SK-N-SH (cell line): ENCODE measurements at regions not wholly inside any gene's neighbourhood (a gene's known extent, or its start where the extent isn't known, plus 50 kb on each side); places are given as distances from the start of the nearest gene placed in this dataset.

ENCODE experiments used
- CTCF ChIA-PET: fragments of 300-600, 350-600 bp; formaldehyde crosslinking; extraction: SDS; loops from one replicate; lab custom pipeline; 2021; lab: Yijun Ruan, JAX
- POLR2A ChIA-PET: fragments of 350-600 bp; sonication (Branson Sonifier 250); formaldehyde crosslinking; extraction: SDS; loops from one replicate; lab custom pipeline; 2020; ENCODE audit warnings: antibody characterized with exemption, inconsistent platforms; lab: Yijun Ruan, JAX
- DNase-seq: peaks from one replicate; pipeline ENCODE4 v3.0.0; 2012
- H2AFZ ChIP-seq: fragments of 200-600 bp; sonication (generic); 2 replicates; pipeline ENCODE4 v1.8.1; 2016; ENCODE audit warnings: antibody characterized with exemption, mild to moderate bottlenecking, low read depth
- H3F3A ChIP-seq: fragments of 200-600 bp; sonication (generic); replicated peaks from 2 replicates; pipeline ENCODE3; 2016; ENCODE audit warnings: antibody characterized with exemption, mild to moderate bottlenecking; ENCODE audit not compliant: insufficient read depth
- H3K27ac ChIP-seq, 2 experiments: fragments of 200-500 bp in 1 of 2; fragments of 200-600 bp in 1 of 2; sonication (Bioruptor generic) in 1 of 2; sonication (generic), shearing (Covaris generic) in 1 of 2; 2 replicates each; pipeline versions ENCODE4 v1.5.1 to v1.6.1; 2014 to 2016; ENCODE audit warnings: low read depth in 2 of 2, inconsistent platforms in 1 of 2, low read length in 1 of 2, mild to moderate bottlenecking in 1 of 2, mixed read lengths in 1 of 2
- H3K27me3 ChIP-seq: fragments of 200-600 bp; sonication (generic), shearing (Covaris generic); 2 replicates; pipeline ENCODE4 v1.6.1; 2016; ENCODE audit warnings: mixed run types; ENCODE audit not compliant: insufficient read depth
- H3K36me3 ChIP-seq, 2 experiments: fragments of 200-500 bp in 1 of 2; fragments of 200-600 bp in 1 of 2; sonication (Bioruptor generic) in 1 of 2; sonication (generic) in 1 of 2; replicated peaks in 1 of 2; 2 replicates each; pipeline versions ENCODE3 to v1.5.1; 2014 to 2016; ENCODE audit warnings: low read length in 1 of 2, mild to moderate bottlenecking in 1 of 2; ENCODE audit not compliant: insufficient read depth in 2 of 2, control insufficient read depth in 1 of 2
- H3K4me1 ChIP-seq, 2 experiments: fragments of 200-500 bp in 1 of 2; fragments of 200-600 bp in 1 of 2; sonication (Bioruptor generic) in 1 of 2; sonication (generic), shearing (Covaris generic) in 1 of 2; 2 replicates each; pipeline versions ENCODE4 v1.5.1 to v1.6.1; 2014 to 2016; ENCODE audit warnings: low read depth in 1 of 2, low read length in 1 of 2, mixed run types in 1 of 2; ENCODE audit not compliant: insufficient read depth in 2 of 2, control insufficient read depth in 1 of 2
- H3K4me2 ChIP-seq: fragments of 200-600 bp; sonication (generic), shearing (Covaris generic); 2 replicates; pipeline ENCODE4 v1.6.1; 2017; ENCODE audit warnings: mixed run types
- H3K4me3 ChIP-seq, 2 experiments: fragments of 200-500 bp in 1 of 2; fragments of 200-600 bp in 1 of 2; sonication (Bioruptor generic) in 1 of 2; sonication (generic), shearing (Covaris generic) in 1 of 2; 2 replicates each; pipeline versions ENCODE4 v1.5.1 to v1.8.1; 2014 to 2016; ENCODE audit warnings: low read depth in 2 of 2, inconsistent platforms in 1 of 2, low read length in 1 of 2, mild to moderate bottlenecking in 1 of 2, mixed read lengths in 1 of 2, moderate library complexity in 1 of 2
- H3K79me2 ChIP-seq: fragments of 200-600 bp; sonication (generic); 2 replicates; pipeline ENCODE4 v1.8.1; 2017; ENCODE audit warnings: mild to moderate bottlenecking; ENCODE audit not compliant: insufficient read depth
- H3K9ac ChIP-seq: fragments of 200-600 bp; sonication (generic); 2 replicates; pipeline ENCODE4 v1.6.1; 2017; ENCODE audit warnings: mixed run types
- H3K9me2 ChIP-seq: fragments of 200-600 bp; sonication (generic); 2 replicates; pipeline ENCODE4 v1.6.1; 2017; ENCODE audit warnings: mixed run types
- H3K9me3 ChIP-seq: fragments of 200-600 bp; sonication (generic); 2 replicates; pipeline ENCODE4 v1.6.1; 2017; ENCODE audit warnings: mixed run types, mild to moderate bottlenecking, moderate library complexity
- H4K20me1 ChIP-seq: fragments of 200-600 bp; sonication (generic); 2 replicates; pipeline ENCODE4 v1.6.1; 2017; ENCODE audit warnings: mild to moderate bottlenecking, mixed run types; ENCODE audit not compliant: insufficient read depth
- CHD2 ChIP-seq: fragments of 150-350 bp; IDR thresholded peaks from 2 replicates; pipeline ENCODE4 v1.6.1; 2018; ENCODE audit warnings: low read length; ENCODE audit not compliant: partially characterized antibody
- ELF1 ChIP-seq: IDR thresholded peaks from 2 replicates; pipeline ENCODE4 v1.4.0; 2012
- EP300 ChIP-seq, 2 experiments: IDR thresholded peaks; 2 replicates each; pipeline versions ENCODE4 v1.4.0 to v1.6.1; 2012; ENCODE audit warnings: borderline replicate concordance in 1 of 2, low read depth in 1 of 2, low read length in 1 of 2
- EZH2phosphoT487 ChIP-seq: fragments of 200-600 bp; sonication (generic); IDR thresholded peaks from 2 replicates; pipeline ENCODE4 v1.6.1; 2017; ENCODE audit warnings: low read depth, mixed run types, mild to moderate bottlenecking, antibody characterized with exemption, moderate library complexity, borderline replicate concordance
- FOSL2 ChIP-seq: IDR thresholded peaks from 2 replicates; pipeline ENCODE4 v1.4.0; 2012; ENCODE audit warnings: low read depth, mild to moderate bottlenecking, moderate library complexity, borderline replicate concordance
- FOXM1 ChIP-seq: IDR thresholded peaks from 2 replicates; pipeline ENCODE4 v1.4.0; 2012; ENCODE audit warnings: low read depth, mild to moderate bottlenecking
- GABPA ChIP-seq: IDR thresholded peaks from 2 replicates; pipeline ENCODE4 v1.4.0; 2012; ENCODE audit warnings: low read depth, mild to moderate bottlenecking
- GATA2 ChIP-seq: sonication (generic); formaldehyde crosslinking; IDR thresholded peaks from 2 replicates; pipeline ENCODE4 v1.5.0; 2020; ENCODE audit warnings: mild to moderate bottlenecking, missing genetic modification reagents
- JUND ChIP-seq: IDR thresholded peaks from 2 replicates; pipeline ENCODE4 v1.4.0; 2012
- MXI1 ChIP-seq: IDR thresholded peaks from 2 replicates; pipeline ENCODE4 v1.6.1; 2012; ENCODE audit warnings: mild to moderate bottlenecking, low read depth, low read length, improper control_type of control experiment
- NFIC ChIP-seq: IDR thresholded peaks from 2 replicates; pipeline ENCODE4 v1.4.0; 2012; ENCODE audit warnings: borderline replicate concordance
- POLR2AphosphoS5 ChIP-seq: IDR thresholded peaks from 2 replicates; pipeline ENCODE4 v1.6.1; 2012; ENCODE audit warnings: low read depth, low read length
- RCOR1 ChIP-seq: fragments of 150-350 bp; IDR thresholded peaks from 2 replicates; pipeline ENCODE4 v1.6.1; 2017; ENCODE audit warnings: antibody characterized with exemption, low read length
- RXRA ChIP-seq: IDR thresholded peaks from 2 replicates; pipeline ENCODE4 v1.4.0; 2012; ENCODE audit warnings: low read depth, mild to moderate bottlenecking, borderline replicate concordance
- SIN3A ChIP-seq: IDR thresholded peaks from 2 replicates; pipeline ENCODE4 v1.6.1; 2012; ENCODE audit warnings: low read depth, mild to moderate bottlenecking, low read length, moderate library complexity, borderline replicate concordance
- SMC3 ChIP-seq: IDR thresholded peaks from 2 replicates; pipeline ENCODE4 v1.6.1; 2012; ENCODE audit warnings: low read depth, low read length, improper control_type of control experiment
- TAF1 ChIP-seq: IDR thresholded peaks from 2 replicates; pipeline ENCODE4 v1.6.1; 2012; ENCODE audit warnings: low read depth, mild to moderate bottlenecking, low read length, moderate library complexity, borderline replicate concordance
- TEAD4 ChIP-seq: IDR thresholded peaks from 2 replicates; pipeline ENCODE4 v1.4.0; 2012; ENCODE audit warnings: mild to moderate bottlenecking, borderline replicate concordance; ENCODE audit not compliant: insufficient read depth
- USF1 ChIP-seq: IDR thresholded peaks from 2 replicates; pipeline ENCODE4 v1.4.0; 2012; ENCODE audit warnings: low read depth, borderline replicate concordance
- WGBS: methylation state at CpG from one replicate; pipeline ENCODE4 v1.1.6; 2017; ENCODE audit warnings: low lambda C conversion rate; 5-methylcytosine and 5-hydroxymethylcytosine counted together
- TF ChIP-seq, protein P1 (sequence below): IDR thresholded peaks from 2 replicates; pipeline ENCODE4 v1.6.1; 2012; ENCODE audit warnings: mild to moderate bottlenecking, low read depth, low read length, moderate library complexity
- TF ChIP-seq, protein P2 (sequence below): IDR thresholded peaks from 2 replicates; pipeline ENCODE4 v1.4.0; 2012; ENCODE audit warnings: low read depth
- TF ChIP-seq, protein P3 (sequence below): fragments of 150-350 bp; IDR thresholded peaks from 2 replicates; pipeline ENCODE4 v1.6.1; 2016; ENCODE audit warnings: mild to moderate bottlenecking, low read depth, low read length

GRCh38 chr15:61780278-61780980 is 279.8 kb downstream of the VPS13C start:
- H3F3A ChIP-seq: no peaks in the 10 kb centered on the region
- no peak overlapping the region for H3K27ac ChIP-seq
- no peaks in the 10 kb centered on the region; a peak in 1 of 4 replicates for H3K4me1 ChIP-seq
- TF ChIP-seq ELF1: no peak
- TF ChIP-seq FOXM1: no peak
- TF ChIP-seq POLR2AphosphoS5: no peak
- TF ChIP-seq, protein P1, sequence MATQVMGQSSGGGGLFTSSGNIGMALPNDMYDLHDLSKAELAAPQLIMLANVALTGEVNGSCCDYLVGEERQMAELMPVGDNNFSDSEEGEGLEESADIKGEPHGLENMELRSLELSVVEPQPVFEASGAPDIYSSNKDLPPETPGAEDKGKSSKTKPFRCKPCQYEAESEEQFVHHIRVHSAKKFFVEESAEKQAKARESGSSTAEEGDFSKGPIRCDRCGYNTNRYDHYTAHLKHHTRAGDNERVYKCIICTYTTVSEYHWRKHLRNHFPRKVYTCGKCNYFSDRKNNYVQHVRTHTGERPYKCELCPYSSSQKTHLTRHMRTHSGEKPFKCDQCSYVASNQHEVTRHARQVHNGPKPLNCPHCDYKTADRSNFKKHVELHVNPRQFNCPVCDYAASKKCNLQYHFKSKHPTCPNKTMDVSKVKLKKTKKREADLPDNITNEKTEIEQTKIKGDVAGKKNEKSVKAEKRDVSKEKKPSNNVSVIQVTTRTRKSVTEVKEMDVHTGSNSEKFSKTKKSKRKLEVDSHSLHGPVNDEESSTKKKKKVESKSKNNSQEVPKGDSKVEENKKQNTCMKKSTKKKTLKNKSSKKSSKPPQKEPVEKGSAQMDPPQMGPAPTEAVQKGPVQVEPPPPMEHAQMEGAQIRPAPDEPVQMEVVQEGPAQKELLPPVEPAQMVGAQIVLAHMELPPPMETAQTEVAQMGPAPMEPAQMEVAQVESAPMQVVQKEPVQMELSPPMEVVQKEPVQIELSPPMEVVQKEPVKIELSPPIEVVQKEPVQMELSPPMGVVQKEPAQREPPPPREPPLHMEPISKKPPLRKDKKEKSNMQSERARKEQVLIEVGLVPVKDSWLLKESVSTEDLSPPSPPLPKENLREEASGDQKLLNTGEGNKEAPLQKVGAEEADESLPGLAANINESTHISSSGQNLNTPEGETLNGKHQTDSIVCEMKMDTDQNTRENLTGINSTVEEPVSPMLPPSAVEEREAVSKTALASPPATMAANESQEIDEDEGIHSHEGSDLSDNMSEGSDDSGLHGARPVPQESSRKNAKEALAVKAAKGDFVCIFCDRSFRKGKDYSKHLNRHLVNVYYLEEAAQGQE: no peak
- TF ChIP-seq, protein P2, sequence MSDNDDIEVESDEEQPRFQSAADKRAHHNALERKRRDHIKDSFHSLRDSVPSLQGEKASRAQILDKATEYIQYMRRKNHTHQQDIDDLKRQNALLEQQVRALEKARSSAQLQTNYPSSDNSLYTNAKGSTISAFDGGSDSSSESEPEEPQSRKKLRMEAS: no peak
- no peak for TF ChIP-seq GATA2
- TF ChIP-seq SIN3A: no peak
- no peak for TF ChIP-seq SMC3
- no peak for TF ChIP-seq MXI1
- no peak for TF ChIP-seq GABPA
- no peak for TF ChIP-seq NFIC
- TF ChIP-seq RXRA: no peak
- ChIA-PET CTCF (no interaction called here), POLR2A (no interaction called here)
- H3K9me3 ChIP-seq: no peaks in the 10 kb centered on the region
- no peak overlapping the region for H3K4me3 ChIP-seq
- DNase-seq: no peak
- H3K9me2 ChIP-seq: no peaks in the 10 kb centered on the region
- no peaks in the 10 kb centered on the region for H3K79me2 ChIP-seq
- H3K27me3 ChIP-seq: no peaks in the 10 kb centered on the region
- no peaks in the 10 kb centered on the region for H3K36me3 ChIP-seq
- H2AFZ ChIP-seq: no peak overlapping the region
- no peak overlapping the region for H3K4me2 ChIP-seq
- H4K20me1 ChIP-seq: no peaks in the 10 kb centered on the region
- WGBS: 39% methylated on average over 8 of the region's 8 CpGs
- no peak overlapping the region for H3K9ac ChIP-seq

GRCh38 chr15:61777689-61778088 is 282.6 kb downstream of the VPS13C start:
- H3K9ac ChIP-seq: no peak overlapping the region
- ChIA-PET CTCF (no interaction called here), POLR2A (no interaction called here)
- H4K20me1 ChIP-seq: no peaks in the 10 kb centered on the region
- H3K9me3 ChIP-seq: no peaks in the 10 kb centered on the region; the same call in 1 of the 2 replicates
- H3K79me2 ChIP-seq: no peaks in the 10 kb centered on the region
- no peak overlapping the region for H3K27ac ChIP-seq
- H2AFZ ChIP-seq: no peak overlapping the region
- no peaks in the 10 kb centered on the region; a peak in 1 of 4 replicates for H3K4me1 ChIP-seq
- H3F3A ChIP-seq: no peaks in the 10 kb centered on the region
- H3K36me3 ChIP-seq: no peaks in the 10 kb centered on the region
- no peaks in the 10 kb centered on the region for H3K9me2 ChIP-seq
- H3K27me3 ChIP-seq: no peaks in the 10 kb centered on the region
- H3K4me3 ChIP-seq: no peak overlapping the region
- H3K4me2 ChIP-seq: no peak overlapping the region
- 41% methylated on average over 4 of the region's 4 CpGs for WGBS
- DNase-seq: no peak
- TF ChIP-seq SMC3 (no peak), FOSL2 (no peak), USF1 (no peak), JUND (no peak), RCOR1 (no peak), CHD2 (no peak), TAF1 (no peak), POLR2AphosphoS5 (no peak), EZH2phosphoT487 (no peak), EP300 (IDR thresholded peaks at IDR 0.05; ENCODE audit: borderline replicate concordance in 1 of 2, low read depth in 1 of 2, low read length in 1 of 2) (no peak), TEAD4 (no peak)
- TF ChIP-seq, protein P3, sequence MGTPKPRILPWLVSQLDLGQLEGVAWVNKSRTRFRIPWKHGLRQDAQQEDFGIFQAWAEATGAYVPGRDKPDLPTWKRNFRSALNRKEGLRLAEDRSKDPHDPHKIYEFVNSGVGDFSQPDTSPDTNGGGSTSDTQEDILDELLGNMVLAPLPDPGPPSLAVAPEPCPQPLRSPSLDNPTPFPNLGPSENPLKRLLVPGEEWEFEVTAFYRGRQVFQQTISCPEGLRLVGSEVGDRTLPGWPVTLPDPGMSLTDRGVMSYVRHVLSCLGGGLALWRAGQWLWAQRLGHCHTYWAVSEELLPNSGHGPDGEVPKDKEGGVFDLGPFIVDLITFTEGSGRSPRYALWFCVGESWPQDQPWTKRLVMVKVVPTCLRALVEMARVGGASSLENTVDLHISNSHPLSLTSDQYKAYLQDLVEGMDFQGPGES: no peak
